Frontal cortex (tissue), 3 donors: ENCODE measurements at regions not wholly inside any gene's neighbourhood (a gene's known extent, or its start where the extent isn't known, plus 50 kb on each side); places are given as distances from the start of the nearest gene placed in this dataset.

Experiments
- DNase-seq, 2 donors: peaks; one replicate each; pipeline ENCODE4 v3.0.0; 2012; ENCODE audit warnings: low spot score in 2 of 2
- FAIRE-seq: peaks from 2 replicates; lab custom pipeline; 2012; peaks lifted over from hg19 to GRCh38; lab: Jason Lieb, UNC
- donor health status: control.
- donor health status: control.
- donor health status: control.

DNA sequence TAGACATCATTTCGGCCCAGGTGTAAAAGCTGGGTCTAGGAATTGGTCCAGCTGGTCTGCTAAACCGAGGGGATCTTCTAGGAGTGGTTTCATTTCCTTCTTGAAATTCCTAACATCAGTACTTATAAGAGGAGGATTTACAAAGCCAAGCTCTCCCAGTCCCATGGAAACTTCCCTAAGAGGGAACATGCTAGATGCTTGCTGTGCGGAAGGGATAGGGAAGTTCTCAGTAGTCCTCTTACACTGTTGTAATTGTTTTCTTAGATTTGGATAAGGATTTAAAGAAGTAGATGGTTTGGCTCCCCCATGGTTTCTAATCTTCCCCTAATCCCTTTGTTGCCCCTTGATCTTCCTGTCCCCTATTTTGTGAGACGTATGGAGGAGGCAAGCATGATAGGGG lies 89.7 kb upstream of the XCR1 start:
- DNase-seq (no peak), FAIRE-seq (no peak)

DNA sequence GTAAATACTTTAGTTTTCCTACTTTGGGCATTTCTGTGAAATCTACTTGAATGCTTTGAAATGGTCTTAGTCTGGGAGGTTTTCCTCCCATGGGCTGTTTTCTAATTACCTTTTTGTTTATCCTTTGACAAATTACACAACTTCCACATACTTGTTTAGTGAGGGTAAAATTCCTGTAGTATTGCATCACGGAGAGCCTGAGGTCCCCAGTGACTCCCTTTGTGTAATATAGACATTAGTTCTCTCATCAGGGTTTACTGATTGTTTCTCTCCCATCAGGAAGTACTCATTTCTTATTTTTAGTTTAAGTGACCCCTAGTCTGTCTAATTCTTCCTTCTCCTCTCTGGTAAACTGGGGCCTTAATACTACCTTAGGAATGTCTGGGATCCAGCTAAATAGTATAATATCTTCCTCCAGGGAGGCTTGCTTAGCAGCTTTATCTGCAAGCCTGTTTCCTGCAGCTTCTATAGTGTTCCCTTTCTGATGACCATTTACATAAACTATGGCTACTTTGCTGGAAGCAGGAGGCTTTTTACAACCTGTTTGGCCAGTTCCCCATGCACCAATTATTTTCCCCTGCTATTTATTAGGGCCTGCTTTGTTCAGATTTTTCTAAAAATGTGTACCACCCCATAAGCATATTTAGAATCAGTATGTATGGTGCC lies 87.2 kb upstream of the XCR1 start:
- DNase-seq (no peak), FAIRE-seq (no peak)

DNA sequence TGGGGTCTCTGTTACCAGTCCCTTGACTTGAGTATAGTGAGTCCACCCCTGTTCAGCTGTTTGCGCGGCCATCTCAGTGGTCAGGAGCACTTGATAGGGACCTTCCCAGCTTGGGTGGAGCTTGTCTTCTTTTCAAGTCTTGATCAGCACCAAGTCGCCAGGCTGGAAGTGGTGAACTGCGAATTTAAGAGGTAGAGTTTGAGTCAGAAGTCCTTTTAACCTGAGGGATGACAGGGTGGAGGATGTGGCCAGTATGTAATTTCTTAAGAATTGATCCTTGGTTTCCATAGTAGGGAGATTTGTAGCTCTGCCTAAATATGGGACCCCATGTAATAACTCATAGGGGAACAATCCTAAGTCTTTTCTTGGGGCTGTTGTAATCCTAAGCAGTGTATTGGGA lies 86.3 kb upstream of the XCR1 start:
- DNase-seq (no peak), FAIRE-seq (no peak)

DNA sequence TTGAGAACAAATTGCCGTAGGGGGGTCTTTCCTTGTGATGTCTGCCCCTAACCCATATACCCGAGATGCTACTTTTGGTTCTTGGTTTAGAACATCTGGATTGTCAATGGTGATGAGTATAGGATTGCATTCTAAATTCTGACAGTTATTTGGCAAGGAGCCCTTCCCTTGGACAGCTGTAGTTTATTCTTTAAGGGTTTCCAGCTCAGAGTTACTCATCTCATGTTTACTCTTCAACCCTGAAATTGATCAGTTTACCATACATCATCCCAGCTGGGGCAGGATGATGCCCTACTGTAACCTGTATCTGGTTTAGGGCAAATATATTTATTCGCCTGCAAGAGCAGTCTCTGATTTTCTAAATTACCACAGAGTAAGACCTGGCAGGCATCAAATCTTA lies 85.7 kb upstream of the XCR1 start:
- FAIRE-seq (no peak), DNase-seq (no peak)

GRCh38 chr3:46112296-46112695 lies 85.0 kb upstream of the XCR1 start:
- FAIRE-seq = no peak
- no peak for DNase-seq

GRCh38 chr3:46110701-46111493 lies 83.6 kb upstream of the XCR1 start:
- FAIRE-seq (no peak), DNase-seq (no peak)

- DNase-seq (no peak), FAIRE-seq (no peak)
Observed at GRCh38 chr3:46107682-46108081, 80.4 kb upstream of the XCR1 start.

- FAIRE-seq (no peak), DNase-seq (no peak)
Observed at GRCh38 chr3:46105306-46105919, 78.1 kb upstream of the XCR1 start.

- FAIRE-seq (no peak), DNase-seq (no peak)
Observed at GRCh38 chr3:46104706-46105105, 77.4 kb upstream of the XCR1 start.

GRCh38 chr3:46102780-46103130 lies 75.5 kb upstream of the XCR1 start:
- no peak for FAIRE-seq
- DNase-seq = no peak

- no peak for DNase-seq
- no peak for FAIRE-seq
Observed at GRCh38 chr3:46102059-46102779, 74.9 kb upstream of the XCR1 start.

- DNase-seq = no peak
- FAIRE-seq = no peak
Observed at GRCh38 chr3:46100812-46101211, 73.5 kb upstream of the XCR1 start.

DNA sequence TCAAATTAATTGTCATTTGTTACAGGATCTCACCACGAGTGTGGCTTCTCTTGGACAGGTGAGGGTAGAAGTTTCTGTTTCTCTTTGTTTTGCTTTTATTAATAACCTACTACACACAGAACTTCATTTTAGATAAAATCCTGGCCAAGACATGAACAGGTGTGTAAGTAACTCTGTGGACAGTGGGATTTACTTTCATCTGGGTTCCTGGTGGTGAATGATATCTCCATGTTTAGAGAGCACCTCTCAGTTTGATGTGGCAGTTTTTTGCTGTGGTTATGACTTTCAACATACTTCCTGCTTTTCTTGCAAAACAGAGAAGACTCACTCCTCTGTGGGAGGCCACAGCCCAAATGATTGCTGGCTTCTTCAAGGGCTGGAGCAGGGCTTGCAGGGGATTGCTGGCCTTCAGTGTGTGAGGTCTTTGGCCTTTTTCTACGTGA lies 71.1 kb upstream of the XCR1 start:
- FAIRE-seq = no peak
- DNase-seq = no peak

GRCh38 chr3:46097691-46098241 lies 70.5 kb upstream of the XCR1 start:
- FAIRE-seq = no peak

GRCh38 chr3:46096781-46097180 lies 69.5 kb upstream of the XCR1 start:
- FAIRE-seq = no peak

More at GRCh38 chr3:46097691-46098241, 70.5 kb upstream of the XCR1 start:
- DNase-seq = no peak

DNA sequence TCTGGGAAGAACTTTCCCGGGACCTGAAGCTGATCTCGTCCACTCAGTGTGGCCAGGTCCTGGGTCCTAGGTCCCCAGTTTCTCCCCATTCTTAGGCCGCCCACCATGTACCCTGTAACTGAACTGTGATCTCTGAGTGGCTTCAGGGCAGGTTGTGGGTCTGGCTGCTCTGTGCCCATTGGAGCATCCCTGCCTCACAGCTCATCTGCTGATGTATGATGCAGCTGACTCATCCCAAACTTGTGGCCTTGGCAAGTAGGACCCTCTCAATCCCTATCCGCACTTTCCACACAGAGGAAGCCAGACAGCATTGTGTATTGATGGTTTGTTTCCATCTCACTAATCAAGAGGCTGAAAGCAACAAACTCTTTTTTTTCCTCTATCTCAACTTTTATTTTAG lies 69.1 kb upstream of the XCR1 start:
- DNase-seq (no peak), FAIRE-seq (no peak)

More at GRCh38 chr3:46096781-46097180, 69.5 kb upstream of the XCR1 start:
- no peak for DNase-seq

DNA sequence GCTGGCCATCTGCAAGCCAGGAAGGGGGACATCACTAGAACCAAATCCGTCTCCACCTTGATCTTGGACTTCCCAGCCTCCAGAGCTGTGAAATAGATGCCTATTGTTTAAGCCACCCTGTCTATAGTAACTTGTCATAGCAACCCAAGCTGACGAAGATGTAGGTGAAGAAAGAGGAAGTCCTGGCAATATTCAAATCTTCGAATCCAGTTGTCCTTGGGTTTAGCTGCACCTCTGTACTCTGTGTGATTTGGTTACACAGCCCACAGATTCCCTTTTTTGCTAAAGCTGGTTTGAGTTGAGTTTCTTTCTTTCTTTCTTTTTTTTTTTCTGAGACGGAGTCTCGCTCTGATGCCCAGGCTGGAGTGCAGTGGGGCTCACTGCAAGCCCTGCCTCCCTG lies 68.0 kb upstream of the XCR1 start:
- DNase-seq (no peak), FAIRE-seq (no peak)

GRCh38 chr3:46094506-46094905 lies 67.2 kb upstream of the XCR1 start:
- no peak for FAIRE-seq
- no peak for DNase-seq

DNA sequence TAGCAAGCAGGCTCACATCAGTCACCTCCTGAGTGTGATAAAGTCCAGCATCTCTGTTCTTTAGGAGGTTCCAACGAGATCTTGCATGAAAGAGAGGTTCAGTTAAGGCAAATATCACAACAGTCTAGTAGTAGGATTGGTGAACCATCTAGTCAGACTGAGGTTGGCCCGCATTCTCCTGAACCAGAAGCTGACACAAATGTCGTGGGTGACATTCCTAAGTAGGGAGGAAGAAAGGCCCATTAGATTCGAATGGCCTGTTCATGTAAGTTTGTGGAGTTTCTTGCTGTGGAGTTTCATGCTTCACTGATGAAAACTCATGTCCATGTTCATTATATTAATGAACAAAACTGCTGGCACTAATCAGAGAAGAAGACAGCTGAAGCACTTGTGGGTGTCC lies 66.7 kb upstream of the XCR1 start:
- DNase-seq = no peak
- FAIRE-seq = no peak

DNA sequence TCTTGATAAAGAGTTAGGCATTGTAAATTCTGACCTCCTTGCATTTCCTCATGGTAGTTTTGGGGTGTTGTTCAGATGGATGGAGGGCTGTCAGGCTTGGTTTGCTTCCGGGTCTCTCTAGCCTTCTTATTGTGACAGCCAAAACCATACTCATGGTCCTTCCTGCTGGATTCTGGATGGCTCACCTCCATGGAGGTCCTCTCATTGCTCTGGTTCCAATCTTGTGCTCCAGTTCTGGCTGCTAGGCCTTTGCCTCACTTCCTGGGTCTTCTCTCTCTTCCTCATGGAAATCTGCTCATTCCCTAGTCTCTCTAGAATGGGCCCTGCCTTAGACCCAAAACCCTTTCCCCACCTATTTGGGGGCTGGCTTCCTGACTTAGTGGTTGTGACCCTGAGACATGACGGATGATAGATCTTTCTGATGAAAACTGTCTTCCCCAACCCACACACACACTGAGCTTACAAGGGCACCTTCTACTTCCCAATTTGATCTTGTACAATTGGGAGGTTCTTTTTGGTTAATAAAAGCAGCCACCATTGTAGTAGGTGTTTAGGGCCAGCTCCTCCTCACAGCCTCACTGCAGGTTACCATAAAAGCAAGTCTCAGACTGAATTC lies 66.2 kb upstream of the XCR1 start:
- DNase-seq = no peak
- no peak for FAIRE-seq
